HG03066 (cell line): ENCODE measurements at regions not wholly inside any gene's neighbourhood (a gene's known extent, or its start where the extent isn't known, plus 50 kb on each side); places are given as distances from the start of the nearest gene placed in this dataset.
"Not testable (repeated sequence)": the region's sequence is repeated elsewhere in the genome, so short reads cannot be mapped to it uniquely, and the experiment has no call there.

ENCODE experiments used
- ATAC-seq: cut with Tn5 transposase; IDR thresholded peaks from one replicate; pipeline ENCODE4 v1.9.1; 2021; ENCODE audit warnings: low read depth; ENCODE audit not compliant: unreplicated experiment

DNA sequence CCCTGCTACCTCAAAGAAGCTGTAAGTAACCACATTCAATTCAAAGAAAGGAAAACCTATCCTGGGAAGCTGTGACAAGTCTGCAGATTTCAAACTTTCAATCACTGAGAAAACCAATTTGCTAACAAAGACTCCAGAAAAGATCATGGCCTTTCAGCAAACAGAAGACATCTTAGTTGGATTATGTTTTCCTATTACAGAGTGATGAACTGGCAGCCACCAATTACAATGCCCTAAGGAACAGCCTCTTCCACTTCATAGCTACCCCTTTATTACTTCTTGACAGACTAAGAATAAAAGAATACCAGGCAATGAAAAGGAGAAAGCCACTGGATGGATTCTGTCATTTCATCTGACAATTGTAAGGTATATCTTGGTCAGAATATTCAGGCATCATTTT is 128.2 kb upstream of the RASEF start:
- ATAC-seq, result no peak

DNA sequence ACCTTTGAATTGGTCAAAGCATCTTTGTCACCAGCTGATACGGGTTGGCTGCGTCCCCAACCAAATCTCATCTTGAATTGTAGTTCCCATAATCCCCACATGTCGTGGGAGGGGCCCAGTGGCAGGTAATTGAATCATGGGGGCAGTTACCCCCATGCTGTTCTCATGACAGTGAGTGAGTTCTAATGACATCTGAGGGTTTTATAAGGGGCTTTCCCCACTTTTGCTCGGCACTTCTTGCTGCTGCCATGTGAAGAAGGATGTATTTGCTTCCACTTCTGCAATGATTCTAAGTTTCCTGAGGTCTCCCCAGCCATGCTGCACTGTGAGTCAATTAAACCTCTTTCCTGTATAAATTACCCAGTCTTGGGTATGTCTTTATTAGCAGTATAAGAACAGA is 126.1 kb upstream of the RASEF start:
- not testable (repeated sequence) for ATAC-seq

DNA sequence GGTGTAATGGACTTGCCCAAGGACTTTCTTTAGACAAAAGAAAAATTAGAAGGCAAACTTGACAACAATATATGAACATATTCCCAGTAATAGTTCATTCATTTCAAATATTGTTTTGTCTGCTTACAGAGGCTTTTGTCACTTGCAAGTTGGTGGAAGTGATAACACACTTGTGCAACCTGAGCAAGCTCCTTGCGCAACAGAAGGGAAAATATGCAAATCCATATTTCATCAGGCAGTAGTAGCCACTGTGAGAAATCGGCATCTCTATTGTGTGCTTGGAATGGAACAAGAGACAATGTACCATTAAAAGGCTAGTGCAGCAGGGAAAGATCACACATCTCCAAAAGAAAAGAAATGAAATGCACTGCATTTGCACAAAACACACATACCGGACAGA is 125.3 kb upstream of the RASEF start:
- no peak for ATAC-seq

DNA sequence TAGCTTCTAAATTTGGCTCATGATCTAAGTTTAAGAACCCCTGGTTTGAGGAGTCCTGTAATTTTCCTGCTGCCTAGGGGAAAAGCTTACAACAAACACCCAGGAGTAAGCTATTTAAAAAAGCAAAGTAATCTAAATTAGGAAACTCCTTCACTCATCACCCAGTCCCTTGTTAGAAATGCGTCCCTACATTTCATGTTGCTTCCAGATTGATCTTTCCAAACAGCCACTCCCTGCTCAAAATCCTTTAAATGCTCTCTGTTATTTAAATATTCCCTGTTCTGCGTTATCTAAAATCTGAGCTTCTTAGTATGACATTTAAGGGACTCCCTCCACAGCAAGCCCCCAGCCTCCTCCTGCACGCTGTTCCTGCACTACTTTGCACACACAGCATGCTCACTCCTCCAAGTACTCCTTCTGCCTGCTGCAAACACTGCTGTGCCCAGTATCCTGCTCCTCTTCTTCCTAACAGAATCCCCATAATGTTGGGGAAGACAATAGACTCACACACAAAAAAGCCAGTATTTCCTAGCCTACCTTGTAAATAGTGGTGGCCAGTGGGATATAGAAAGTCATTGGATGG is 123.3 kb upstream of the RASEF start:
- no peak for ATAC-seq

DNA sequence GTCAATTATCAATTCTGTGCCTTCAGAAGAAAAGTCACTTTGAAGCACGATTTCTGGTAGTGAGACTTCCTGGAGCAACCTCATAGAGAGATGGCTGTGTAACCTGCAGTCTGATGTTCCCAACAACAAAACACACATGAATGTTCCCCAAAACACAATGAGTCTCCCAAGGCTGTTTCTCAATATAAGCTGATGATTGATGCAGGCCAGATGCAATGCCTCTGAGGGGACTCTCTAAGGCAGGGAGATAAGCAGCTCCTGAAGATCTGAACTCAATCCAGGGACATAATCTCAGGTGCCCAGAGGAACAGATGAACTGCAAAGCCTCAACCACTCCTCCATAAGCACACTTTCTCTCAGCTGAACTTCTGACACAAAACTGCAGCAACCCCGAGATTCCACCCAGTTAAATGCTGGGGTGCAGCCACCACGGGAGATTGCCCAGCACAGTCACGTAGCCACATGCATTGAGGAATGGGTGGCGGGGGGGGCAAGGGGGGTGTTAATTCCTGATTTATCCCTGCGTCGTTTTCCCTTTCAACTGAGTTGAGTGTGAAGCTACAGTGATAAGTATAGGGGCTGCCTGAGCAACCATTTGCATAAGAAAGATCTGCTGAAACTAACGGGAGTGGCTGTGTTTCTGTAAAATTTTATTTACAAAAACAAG is 122.7 kb upstream of the RASEF start:
- no peak for ATAC-seq

DNA sequence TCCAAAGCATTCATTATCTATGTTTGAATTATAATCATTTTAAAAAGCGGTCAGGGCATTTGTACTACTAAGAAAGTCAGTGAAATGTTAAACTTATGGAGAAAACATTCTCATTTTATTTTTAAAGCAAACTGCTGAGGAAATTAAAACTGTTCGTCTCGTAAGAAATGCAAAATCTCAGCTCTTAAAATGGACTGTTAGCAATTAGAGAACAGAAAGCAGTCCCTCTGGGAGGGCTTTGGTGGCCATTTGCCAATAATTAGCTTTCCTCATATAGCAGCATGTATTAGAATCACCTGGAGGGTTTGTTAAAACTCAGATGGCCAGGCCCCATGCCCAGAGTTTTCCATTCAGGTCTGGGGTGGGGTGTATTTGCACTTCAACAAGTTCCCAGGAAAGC is 120.7 kb upstream of the RASEF start:
- no peak for ATAC-seq

DNA sequence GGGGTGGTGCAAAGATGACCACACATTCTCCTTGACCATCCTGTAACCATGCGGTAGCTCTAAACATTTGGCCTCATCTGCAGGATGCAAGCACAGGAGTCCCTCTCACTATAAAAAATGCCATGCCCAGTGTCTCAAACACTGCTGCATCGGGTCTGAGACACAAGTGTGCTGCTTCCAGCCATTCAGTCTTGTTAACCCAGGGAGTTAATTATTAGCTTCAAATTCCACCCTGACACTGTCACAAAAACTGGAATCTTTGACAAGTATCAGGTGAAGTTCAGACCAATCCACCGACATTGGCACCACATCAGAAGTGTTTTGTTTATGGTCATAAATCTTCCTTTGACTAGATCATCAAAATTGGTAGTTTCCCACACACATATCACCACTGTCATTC is 119.1 kb upstream of the RASEF start:
- ATAC-seq, result no peak

DNA sequence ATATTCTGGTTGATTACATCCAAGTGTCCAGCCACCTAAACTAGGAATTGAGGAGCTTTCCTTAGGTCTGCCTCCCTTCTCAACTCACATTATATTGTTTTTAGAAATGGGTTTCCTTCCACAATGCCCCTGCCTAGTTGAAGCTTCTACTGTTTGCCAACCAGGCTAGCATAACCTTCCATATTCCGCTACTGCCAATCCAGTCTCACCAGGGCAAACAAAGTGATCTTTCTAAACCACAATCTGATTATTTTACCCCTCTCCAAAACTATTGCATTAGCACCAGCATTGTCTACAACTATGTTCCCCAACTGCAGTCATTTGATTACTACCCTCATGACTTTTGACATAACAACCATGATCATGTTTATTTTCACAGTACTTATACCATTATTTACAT is 115.8 kb upstream of the RASEF start:
- no peak for ATAC-seq

DNA sequence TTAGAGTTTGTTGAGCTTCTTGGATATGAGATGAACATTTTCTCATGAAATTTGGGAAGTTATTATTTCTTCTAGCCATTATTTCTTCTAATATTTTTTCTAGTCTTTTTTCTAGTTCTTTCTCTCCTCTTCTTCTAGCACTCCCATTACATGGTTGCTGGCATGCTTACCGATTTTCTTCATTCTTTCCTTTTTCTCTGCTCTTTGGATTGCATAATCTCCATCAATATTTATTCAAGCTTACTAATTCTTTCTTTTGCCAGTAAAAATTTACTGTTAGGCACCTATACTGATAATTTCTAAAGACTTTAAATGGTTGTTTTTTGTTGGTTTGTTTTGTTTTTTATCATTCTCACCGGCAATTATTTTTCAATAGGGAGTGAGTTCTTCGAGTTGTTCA is 114.8 kb upstream of the RASEF start:
- ATAC-seq, result no peak

DNA sequence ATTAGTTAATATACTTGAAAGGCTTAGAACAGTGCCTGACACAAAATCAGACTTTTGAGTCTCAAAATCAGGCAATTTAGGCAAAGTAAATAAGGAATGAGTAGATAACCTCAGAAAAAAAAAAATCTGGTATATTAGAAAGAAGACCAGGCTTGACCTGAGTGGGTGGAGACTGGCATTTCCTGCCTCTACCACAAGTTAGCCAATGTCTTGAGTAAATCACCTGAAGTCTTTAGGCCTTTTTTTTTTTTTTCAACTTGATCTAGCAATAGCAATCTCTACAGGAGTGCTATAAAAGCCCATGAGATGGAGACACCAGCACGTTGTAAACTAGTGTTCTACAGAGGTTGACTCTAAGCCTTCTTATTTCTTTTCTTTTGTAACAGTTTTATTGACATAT is 104.2 kb upstream of the RASEF start:
- no peak for ATAC-seq

DNA sequence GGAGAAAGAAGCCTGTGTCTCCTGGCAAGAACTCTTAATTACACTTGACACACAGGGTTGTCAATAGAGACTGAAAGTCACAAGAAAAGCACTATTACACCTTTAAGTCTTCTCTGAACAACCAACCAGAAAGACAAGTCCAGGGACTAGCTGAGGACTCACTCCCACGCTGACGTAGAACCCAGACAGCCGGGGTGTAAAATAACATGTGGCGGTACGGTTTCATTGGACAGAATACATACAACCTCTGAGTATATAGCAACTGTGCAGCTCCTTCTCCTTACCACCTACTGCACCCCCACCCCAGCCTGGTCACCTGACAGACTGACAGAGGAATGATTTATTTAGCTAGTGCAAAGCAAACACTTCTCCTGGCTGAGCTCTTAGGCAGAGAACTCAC is 103.4 kb upstream of the RASEF start:
- ATAC-seq, result no peak

DNA sequence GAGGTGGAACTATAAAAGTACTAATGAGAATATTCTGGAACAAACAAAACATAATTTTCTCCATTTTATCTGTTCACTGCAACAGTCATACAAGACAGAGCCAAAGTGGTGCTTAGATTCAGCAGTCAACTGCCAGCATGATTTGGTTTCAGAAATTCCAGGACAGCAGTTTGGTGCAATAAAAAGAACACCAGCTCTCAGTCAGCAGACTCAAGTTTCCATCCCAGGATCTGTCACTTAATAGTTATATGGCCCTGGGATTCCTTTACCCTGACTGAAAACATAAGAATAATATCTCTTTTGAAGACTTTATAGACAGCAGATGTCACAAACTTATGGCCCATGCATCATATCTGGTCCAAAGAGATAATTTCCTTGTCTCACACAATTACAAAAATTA is 92.8 kb upstream of the RASEF start:
- ATAC-seq, result no peak

DNA sequence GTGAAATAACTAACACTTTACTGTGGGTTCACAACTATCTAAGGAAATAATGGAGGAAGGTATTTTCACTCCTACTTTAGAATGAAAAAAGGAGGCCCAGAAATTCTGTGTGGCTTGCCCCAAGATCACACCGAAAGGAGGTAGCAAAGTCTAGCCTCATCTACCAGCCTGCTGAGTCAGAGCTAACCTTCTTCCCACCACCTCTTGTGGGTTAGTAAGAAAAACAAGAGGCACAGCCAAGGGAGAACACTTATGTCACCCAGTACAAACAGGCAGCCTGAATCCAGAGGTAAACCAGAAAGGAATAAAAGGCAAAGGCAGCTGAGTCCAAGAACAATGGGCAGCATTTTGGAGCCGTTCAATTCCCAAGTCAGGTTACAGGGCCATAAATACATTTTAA is 91.9 kb upstream of the RASEF start:
- peak; percentile 19 for ATAC-seq

DNA sequence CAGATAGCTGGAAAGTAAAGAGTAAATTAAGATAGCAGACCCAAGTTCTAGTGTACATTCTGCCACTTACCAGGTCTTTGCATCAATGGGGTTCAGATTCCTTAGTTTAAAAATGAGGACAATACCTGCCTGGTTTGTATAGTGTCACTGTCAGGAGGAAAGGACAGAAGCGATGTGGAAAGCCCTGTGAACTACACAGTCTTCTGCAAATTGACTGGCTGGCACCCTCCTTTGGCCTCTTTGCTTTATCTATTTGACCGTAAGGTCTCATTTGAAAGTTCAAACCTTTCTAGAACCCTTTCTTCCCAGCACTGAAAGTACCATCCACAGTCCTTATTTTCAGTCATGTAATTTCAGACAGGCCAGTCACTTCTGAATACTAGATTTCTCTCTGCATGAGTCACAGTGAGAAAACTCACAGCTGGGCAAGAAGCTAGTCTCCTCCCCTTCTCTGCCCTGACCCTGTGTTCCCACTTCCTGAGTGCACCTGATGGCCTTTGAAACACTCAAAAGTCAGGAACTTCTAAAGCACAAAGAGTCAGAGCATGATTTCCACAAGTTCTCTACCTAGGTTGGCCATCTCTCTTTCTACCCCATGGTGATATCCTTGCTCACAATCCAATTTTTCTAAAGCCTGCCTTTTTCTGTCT is 91.3 kb upstream of the RASEF start:
- ATAC-seq, result peak; percentile 89

DNA sequence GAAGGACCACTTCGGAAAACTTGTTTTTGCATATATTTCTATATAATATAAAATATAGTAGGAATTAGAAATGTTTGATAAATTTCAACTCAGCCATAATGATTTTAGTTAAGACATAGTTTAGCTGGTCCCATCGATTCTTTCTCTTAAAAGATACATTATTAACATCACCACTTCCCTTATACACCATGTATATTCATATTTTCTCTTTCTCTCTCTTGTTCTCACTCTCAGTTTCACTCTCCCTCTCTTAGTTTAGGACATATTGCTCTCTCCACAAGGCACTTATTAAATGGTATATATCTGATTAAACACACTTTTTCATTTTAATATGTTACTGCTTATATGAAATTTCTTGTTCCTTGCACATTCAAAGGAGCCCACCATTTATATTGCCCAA is 90.1 kb upstream of the RASEF start:
- no peak for ATAC-seq

DNA sequence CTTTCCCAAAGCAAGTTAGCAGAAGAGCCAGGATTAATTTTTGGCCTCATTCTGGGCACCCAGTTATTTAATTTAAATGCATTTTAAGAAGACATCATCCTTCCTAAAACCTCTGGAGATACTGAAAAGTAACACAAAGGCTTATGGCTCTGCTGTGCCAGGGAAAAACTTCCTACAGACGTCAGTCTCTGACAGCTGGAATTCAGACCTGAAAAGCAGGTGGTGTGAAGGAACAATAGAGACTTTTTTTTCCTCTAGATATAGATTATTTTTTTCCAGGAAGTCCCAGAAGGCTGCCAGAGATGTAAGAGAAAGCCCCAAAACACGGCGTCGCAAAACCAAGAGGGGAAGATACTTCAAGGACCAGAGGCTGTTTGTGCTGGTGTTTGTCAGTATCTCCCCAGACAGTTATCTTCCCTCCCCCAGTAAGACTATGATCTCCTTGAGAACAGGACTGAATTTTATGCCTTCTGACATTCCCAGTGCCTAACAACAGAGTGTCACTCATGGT is 88.7 kb upstream of the RASEF start:
- ATAC-seq, result no peak

DNA sequence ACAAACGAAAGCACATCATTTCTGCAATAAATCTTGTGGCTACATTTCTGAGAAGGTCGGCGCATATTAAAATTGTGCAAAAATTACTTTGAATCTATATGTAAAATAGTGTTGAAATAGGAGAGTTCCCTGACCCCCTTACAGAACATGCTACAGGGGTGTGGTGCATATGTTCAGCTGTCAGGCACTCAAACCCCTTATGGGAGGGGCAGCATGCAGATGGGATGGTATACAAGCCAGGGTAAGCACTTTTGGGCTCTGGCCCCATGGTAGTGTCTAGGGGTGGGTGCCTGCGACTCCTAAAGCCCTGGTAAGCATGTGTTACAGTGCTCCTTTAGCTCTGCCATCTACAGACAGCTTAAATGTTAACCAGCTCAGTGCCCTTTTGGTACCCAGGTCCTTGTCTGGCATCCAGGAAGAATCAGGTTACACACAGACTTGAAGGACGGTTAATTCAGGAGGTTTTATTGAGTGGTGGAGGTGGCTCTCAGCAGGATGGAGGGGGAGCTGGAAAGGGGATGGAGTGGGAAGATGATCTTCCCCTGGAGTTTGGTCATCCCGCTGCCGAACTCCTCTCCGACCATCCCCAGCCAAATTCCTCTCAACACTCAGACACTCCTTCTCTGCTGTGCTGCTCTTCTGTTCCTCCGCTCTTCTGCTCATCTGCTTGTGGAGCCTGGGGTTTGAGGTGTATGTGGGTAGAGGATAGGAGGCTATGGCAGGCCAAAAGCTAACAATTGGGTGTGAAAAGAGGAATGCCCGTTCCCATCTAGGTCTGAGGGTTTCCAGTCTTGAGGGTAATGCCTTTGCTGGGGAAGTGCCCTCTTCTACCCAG is 84.6 kb upstream of the RASEF start:
- no peak for ATAC-seq

DNA sequence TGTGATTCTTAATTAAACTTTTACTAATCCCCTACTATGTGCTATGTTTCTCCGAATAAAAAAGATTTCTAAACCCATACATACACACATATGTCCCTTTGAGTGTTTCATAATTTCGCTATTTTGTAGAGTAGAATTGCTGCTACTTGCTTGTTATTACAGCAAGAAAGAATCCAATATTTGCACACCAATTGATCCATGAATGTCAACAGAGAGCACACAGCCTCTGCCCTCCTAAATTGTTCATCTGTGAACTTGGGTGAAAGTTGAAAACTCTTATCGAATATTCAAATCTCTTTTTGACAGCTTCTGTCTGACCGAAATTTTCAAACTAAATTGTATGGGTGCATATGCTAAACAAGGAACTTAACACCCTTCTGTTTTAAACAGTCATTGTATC is 83.4 kb upstream of the RASEF start:
- no peak for ATAC-seq

DNA sequence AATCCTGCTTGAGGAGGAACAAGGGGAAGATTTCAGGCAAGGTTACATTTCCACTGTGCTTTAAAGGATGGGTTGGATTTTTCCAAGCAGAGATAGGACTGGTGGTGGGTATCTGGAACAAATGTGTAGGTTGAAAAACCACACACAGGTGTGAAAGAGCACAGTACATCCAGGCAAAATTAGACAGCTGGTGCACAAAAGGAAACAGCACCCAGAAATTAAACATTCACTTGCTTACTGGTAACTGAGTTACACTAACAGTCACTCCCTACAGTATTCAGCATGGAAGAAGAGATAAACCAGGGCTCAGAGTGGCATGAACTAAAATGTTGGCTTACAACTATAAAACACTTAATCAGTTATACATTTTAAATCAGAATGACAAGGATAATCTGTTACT is 81.5 kb upstream of the RASEF start:
- no peak for ATAC-seq

DNA sequence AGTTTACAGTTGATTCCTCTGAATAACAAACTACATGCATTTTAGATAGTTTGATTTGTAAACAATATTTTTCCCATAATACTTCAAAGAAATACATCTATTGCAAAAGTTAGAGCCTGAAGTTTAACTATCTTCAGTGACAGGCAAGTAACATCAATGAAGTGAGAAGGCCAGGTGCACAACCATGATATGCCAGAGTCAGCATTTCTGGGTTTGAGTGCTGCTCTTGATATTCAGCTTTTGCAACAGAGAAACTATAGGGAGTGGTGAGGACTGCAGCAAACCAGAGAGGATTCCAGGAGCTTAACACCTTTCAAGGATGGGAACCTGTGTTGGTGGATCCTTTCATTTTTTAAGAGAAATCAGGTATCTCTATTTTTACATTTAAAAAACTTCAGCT is 79.4 kb upstream of the RASEF start:
- no peak for ATAC-seq

DNA sequence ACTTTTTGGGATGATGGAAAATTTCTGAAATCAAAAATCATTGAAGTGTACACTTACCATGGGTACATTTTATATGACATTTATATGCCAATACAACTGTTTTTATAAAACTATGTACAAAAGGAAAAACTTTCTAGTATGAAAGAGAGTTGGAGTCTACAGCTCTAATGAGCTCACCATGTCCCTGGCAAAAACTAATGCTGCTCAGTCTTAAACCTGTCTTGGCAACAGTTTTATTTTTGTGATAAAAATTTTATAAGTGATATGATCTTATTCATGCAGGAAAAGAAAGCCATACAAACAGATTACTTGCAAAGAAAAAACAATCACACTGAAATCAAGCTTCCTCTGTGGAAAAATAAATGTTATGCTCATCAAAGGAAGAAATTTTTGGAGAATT is 78.9 kb upstream of the RASEF start:
- no peak for ATAC-seq
